HCT116 (cell line): ENCODE measurements at regions not wholly inside any gene's neighbourhood (a gene's known extent, or its start where the extent isn't known, plus 50 kb on each side); places are given as distances from the start of the nearest gene placed in this dataset.

ENCODE experiments used
- ATAC-seq: fragments of 200-7000 bp; cut with Tn5 transposase; 2 replicates; pipeline ENCODE4 v1.9.1; 2020; ENCODE audit warnings: mild to moderate bottlenecking, moderate library complexity
- BruUV-seq: library from RNA; stranded (reverse); fragments of 400-500 nt; replicated peaks from 2 replicates; lab custom pipeline; 2021; lab: Mats Ljungman, UMichigan
- CTCF ChIA-PET: fragments of 300-600 bp; sonication (Branson Sonifier 250); formaldehyde crosslinking; loops from one replicate; lab custom pipeline; 2021; ENCODE audit warnings: antibody characterized with exemption; lab: Charles Lee
- POLR2A ChIA-PET: fragments of 300-600, 350-600 bp; sonication (Branson Sonifier 250); formaldehyde crosslinking; loops from one replicate; lab custom pipeline; 2021; ENCODE audit warnings: antibody characterized with exemption; lab: Charles Lee
- RAD21 ChIA-PET, 2 experiments: fragments of 300-600 bp; sonication (Branson Sonifier 250); formaldehyde crosslinking; loops; one replicate each; lab custom pipeline; 2023; ENCODE audit warnings: low total read pairs in 2 of 2; ENCODE audit not compliant: uncharacterized antibody in 2 of 2, unreplicated experiment in 2 of 2, low non-redundant PET in 1 of 2; lab: Charles Lee
- DNase-seq: peaks from one replicate; pipeline ENCODE4 v3.0.0-alpha.2; 2010; ENCODE audit warnings: low read depth, low spot score
- H2AFZ ChIP-seq: fragments of 200-600 bp; shearing (Covaris generic), sonication (generic); 2 replicates; pipeline ENCODE4 v1.6.1; 2017; ENCODE audit warnings: low read depth, mixed run types, mixed read lengths, antibody characterized with exemption, low read length; ENCODE audit not compliant: poor library complexity, severe bottlenecking
- H3K27ac ChIP-seq: 2 replicates; pipeline ENCODE4 v1.5.1; 2012; ENCODE audit warnings: low read depth, low read length
- H3K27me3 ChIP-seq: fragments of 200-600 bp; sonication (generic); 2 replicates; pipeline ENCODE4 v1.6.1; 2016; ENCODE audit warnings: mixed run types, low read length, mixed read lengths; ENCODE audit not compliant: insufficient read depth
- H3K36me3 ChIP-seq, 2 experiments: fragments of 200-500 bp in 1 of 2; fragments of 200-600 bp in 1 of 2; sonication (Bioruptor generic) in 1 of 2; sonication (generic) in 1 of 2; 2 replicates each; pipeline versions ENCODE4 v1.5.1 to v1.6.1; 2014 to 2016; ENCODE audit warnings: low read length in 2 of 2, inconsistent platforms in 1 of 2, mixed read lengths in 1 of 2, mixed run types in 1 of 2; ENCODE audit not compliant: insufficient read depth in 2 of 2, control insufficient read depth in 1 of 2
- H3K4me1 ChIP-seq, 2 experiments: fragments of 200-600 bp in 1 of 2; sonication (generic) in 1 of 2; 2 replicates each; pipeline versions ENCODE4 v1.5.1 to v1.6.1; 2012 to 2017; ENCODE audit warnings: low read length in 2 of 2, inconsistent platforms in 1 of 2, mild to moderate bottlenecking in 1 of 2, mixed read lengths in 1 of 2, mixed run types in 1 of 2, moderate library complexity in 1 of 2; ENCODE audit not compliant: insufficient read depth in 2 of 2, control insufficient read depth in 1 of 2
- H3K4me2 ChIP-seq: fragments of 200-600 bp; sonication (generic); 2 replicates; pipeline ENCODE4 v1.6.1; 2017; ENCODE audit warnings: mixed run types, low read length, mixed read lengths
- H3K4me3 ChIP-seq, 2 experiments: fragments of 200-600 bp in 1 of 2; sonication (generic) in 1 of 2; replicated peaks in 1 of 2; 2 replicates each; pipeline ENCODE4 v1.5.1; 2011 to 2016; ENCODE audit warnings: low read length in 2 of 2, control low read depth in 1 of 2, low read depth in 1 of 2, mild to moderate bottlenecking in 1 of 2, mixed read lengths in 1 of 2, mixed run types in 1 of 2
- H3K79me2 ChIP-seq: fragments of 200-600 bp; sonication (generic); 2 replicates; pipeline ENCODE4 v1.6.1; 2017; ENCODE audit warnings: mild to moderate bottlenecking, mixed run types, low read length, moderate library complexity, mixed read lengths; ENCODE audit not compliant: insufficient read depth
- H3K9ac ChIP-seq: fragments of 200-600 bp; sonication (generic); 2 replicates; pipeline ENCODE4 v1.6.1; 2016; ENCODE audit warnings: low read length, mixed read lengths
- H3K9me2 ChIP-seq: fragments of 200-600 bp; sonication (generic), shearing (Covaris generic); 2 replicates; pipeline ENCODE4 v1.6.1; 2017; ENCODE audit warnings: mixed run types, mild to moderate bottlenecking, moderate library complexity; ENCODE audit not compliant: insufficient read depth
- H3K9me3 ChIP-seq, 2 experiments: fragments of 200-500 bp in 1 of 2; fragments of 200-600 bp in 1 of 2; sonication (Bioruptor generic) in 1 of 2; sonication (generic) in 1 of 2; 2 replicates each; pipeline ENCODE4 v1.6.1; 2014 to 2017; ENCODE audit warnings: low read length in 2 of 2, mixed read lengths in 2 of 2, inconsistent platforms in 1 of 2, low read depth in 1 of 2, mild to moderate bottlenecking in 1 of 2, mixed run types in 1 of 2, moderate library complexity in 1 of 2; ENCODE audit not compliant: control insufficient read depth in 1 of 2, insufficient read depth in 1 of 2
- H4K20me1 ChIP-seq: fragments of 200-600 bp; sonication (generic), shearing (Covaris generic); 2 replicates; pipeline ENCODE4 v1.6.1; 2017; ENCODE audit warnings: mixed run types, mild to moderate bottlenecking, moderate library complexity; ENCODE audit not compliant: insufficient read depth
- ATF3 ChIP-seq: IDR thresholded peaks from 2 replicates; pipeline ENCODE4 v1.6.1; 2012
- CEBPB ChIP-seq: IDR thresholded peaks from 2 replicates; pipeline ENCODE4 v1.6.1; 2012; ENCODE audit warnings: low read depth
- JUND ChIP-seq: IDR thresholded peaks from 2 replicates; pipeline ENCODE4 v1.6.1; 2012
- POLR2A ChIP-seq: IDR thresholded peaks from 2 replicates; pipeline ENCODE4 v1.7.0; 2011; ENCODE audit warnings: borderline replicate concordance; ENCODE audit not compliant: insufficient read depth, insufficient read length; ENCODE audit errors: extremely low read depth
- POLR2AphosphoS5 ChIP-seq: IDR thresholded peaks from 2 replicates; pipeline ENCODE4 v1.6.1; 2011; ENCODE audit warnings: mild to moderate bottlenecking, low read depth, low read length, moderate library complexity
- SP1 ChIP-seq: IDR thresholded peaks from 2 replicates; pipeline ENCODE4 v1.6.1; 2012; ENCODE audit warnings: low read depth
- SRF ChIP-seq: IDR thresholded peaks from 2 replicates; pipeline ENCODE4 v1.6.1; 2012; ENCODE audit warnings: low read depth
- ZBTB33 ChIP-seq: IDR thresholded peaks from 2 replicates; pipeline ENCODE4 v1.6.1; 2011; ENCODE audit warnings: mild to moderate bottlenecking, low read length, moderate library complexity; ENCODE audit not compliant: insufficient replicate concordance; ENCODE audit errors: extremely low read depth
- intact Hi-C: fragments of 100-400 bp; cut with micrococcal nuclease; formaldehyde crosslinking; loops from 2 replicates; pipeline ENCODE4 v1.10.0; 2022

GRCh38 chr1:188129856-188130838, 1301.4 kb downstream of the PLA2G4A start:
- CTCF ChIA-PET, result no interaction called here
- Histone ChIP-seq H3K79me2 (no peaks in the 10 kb centered on the region), H3K36me3 (no peaks in the 10 kb centered on the region), H3K9me3 (no peaks in the 10 kb centered on the region), H2AFZ (no peak overlapping the region), H3K27me3 (no peaks in the 10 kb centered on the region), H3K9ac (no peak overlapping the region), H4K20me1 (no peaks in the 10 kb centered on the region), H3K4me1 (no peaks in the 10 kb centered on the region), H3K9me2 (no peaks in the 10 kb centered on the region), H3K4me3 (no peak overlapping the region), H3K4me2 (no peak overlapping the region), H3K27ac (no peak overlapping the region)
- BruUV-seq, result no TSS peak
- POLR2A ChIA-PET, result no interaction called here
- TF ChIP-seq POLR2AphosphoS5 (no peak), SRF (no peak), CEBPB (no peak), ATF3 (no peak), ZBTB33 (no peak), SP1 (no peak), JUND (no peak), POLR2A (no peak)
- ATAC-seq, result no peak
- no peak for DNase-seq
- intact Hi-C loops, result no loop called here
- RAD21 ChIA-PET, result no interaction called here
